HG02623 (cell line): ENCODE measurements at regions not wholly inside any gene's neighbourhood (a gene's known extent, or its start where the extent isn't known, plus 50 kb on each side); places are given as distances from the start of the nearest gene placed in this dataset.
"Not testable (repeated sequence)": the region's sequence is repeated elsewhere in the genome, so short reads cannot be mapped to it uniquely, and the experiment has no call there.

ENCODE experiments used
- ATAC-seq: cut with Tn5 transposase; IDR thresholded peaks from one replicate; pipeline ENCODE4 v1.9.1; 2021; ENCODE audit warnings: moderate library complexity; ENCODE audit not compliant: unreplicated experiment

- no peak for ATAC-seq
These were observed 931.1 kb downstream of the FAM181B start for GRCh38 chr11:81802591-81802990.

DNA sequence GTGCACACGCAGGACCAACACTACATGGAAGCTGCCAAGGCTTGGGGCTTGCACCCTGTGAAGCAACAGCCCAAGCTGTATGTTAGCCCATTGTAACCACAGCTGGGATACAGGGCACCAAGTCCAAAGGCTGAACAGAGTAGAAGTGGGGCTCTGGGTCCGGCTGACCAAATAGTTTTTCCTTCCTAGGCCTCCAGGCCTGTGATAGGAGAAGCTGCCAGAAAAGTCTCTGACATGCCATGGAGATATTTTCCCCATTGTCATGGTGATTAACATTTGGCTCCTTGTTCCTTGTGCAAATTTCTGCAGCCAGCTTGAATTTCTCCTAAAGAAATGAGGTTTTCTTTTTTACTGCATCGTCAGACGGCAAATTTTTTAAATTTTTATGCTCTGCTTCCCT, 941.2 kb downstream of the FAM181B start:
- ATAC-seq, result no peak

GRCh38 chr11:81787584-81788049, 946.0 kb downstream of the FAM181B start:
- ATAC-seq, result no peak

DNA sequence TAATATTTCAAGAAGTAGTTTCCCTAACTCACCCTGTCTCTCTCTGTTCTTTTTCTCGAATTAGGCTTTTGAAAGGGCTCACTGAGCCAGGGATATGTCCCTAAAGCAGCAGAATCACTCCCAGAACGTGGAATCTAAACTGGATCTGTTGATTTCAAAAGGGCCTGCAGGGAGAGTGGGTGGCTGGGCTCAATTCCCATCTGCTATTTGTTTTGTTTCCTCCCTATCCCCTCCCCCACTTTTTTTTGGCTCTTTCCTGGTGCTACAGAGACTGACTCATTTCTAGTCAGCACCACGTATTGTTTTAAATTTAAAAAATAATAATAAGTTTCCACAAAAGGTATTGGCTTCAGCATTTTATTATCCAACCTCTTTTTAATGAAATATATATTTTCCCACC, 961.5 kb downstream of the FAM181B start:
- no peak for ATAC-seq

DNA sequence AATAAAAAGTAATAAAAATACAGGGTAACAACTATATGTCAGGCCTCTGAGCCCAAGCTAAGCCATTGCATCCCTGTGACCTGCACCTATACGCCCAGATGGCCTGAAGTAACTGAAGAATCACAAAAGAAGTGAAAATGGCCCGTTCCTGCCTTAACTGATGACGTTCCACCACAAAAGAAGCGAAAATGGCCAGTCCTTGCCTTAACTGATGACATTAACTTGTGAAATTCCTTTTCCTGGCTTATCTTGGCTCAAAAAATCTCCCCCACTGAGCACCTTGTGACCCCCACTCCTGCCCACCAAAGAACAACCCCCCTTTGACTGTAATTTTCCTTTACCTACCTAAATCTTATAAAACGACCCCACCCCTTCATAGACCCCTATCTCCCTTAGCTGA, 963.8 kb downstream of the FAM181B start:
- not testable (repeated sequence) for ATAC-seq

- no peak for ATAC-seq
These were observed 976.6 kb downstream of the FAM181B start for GRCh38 chr11:81756864-81757595.

DNA sequence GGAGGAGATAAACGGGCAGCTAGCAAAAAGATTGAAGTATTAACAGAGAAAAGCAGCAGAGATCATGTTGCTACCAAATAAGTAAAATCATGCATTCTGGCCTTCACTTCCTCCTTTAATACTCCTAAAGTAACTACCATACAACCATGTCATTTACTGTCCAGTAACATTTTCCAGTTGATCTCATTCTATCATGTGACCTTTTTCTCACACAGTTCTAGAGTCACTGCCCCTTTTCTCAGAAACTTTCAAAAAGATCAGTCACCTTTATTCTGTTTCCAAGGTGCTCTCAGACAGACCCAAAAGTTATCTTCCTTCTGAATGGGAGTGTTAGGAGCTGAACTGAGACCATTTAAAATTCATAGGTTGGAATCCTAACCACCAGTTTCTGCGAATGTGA, 984.4 kb downstream of the FAM181B start:
- ATAC-seq, result no peak

DNA sequence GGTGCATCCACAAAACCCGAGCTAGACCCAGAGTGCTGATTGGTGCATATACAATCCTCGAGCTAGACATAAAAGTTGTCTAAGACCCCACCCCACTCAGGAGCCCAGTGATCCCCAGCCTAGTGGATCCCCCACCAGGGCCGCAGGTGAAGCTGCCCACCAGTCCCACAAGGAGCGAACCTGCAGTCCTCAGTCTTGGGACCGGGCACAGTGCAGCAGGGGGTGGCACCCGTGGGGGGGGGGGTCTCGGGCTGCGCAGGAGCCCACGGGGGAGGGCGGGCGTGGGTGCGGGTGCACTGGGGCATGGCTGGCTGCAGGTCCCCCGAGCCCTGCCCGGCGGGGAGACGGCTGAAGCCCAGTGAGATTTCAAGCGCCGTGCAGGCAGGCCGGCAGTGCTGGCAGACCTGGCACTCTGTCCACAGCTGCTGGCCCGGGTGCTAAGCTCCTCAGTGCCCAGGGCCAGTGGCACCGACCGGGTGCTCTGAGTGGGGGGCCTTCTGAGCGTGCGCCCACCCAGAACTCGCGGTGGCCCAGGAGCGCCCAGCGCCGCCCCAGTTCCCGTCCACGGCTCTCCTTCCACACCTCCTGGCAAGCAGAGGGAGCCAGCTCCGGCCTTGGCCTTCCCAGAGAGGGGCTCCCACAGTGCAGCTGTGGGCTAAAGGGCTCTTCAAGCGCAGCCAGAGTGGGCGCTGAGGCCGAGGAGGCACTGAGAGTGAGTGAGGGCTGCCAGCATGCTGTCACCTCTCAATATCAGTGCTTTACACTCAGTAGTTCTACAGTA, 989.1 kb downstream of the FAM181B start:
- ATAC-seq, result no peak

DNA sequence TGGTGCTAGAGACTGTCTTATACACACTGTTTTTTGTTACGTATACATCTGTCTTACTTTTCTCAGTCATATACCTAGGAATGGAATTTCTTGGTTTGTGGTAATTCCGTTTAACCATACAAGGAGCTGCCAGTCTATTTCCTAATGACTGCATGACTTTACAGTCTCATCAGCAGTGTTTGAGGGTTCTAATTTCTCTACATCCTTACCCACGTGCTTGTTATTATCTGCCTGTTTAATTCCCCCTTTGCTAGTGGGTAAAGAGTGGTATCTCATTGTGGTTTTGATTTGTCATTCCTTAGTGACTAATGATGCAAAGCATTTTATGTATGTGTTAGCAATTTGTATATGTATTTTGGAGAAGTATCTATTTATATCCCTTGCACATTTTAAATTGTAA, 1008.0 kb downstream of the FAM181B start:
- no peak for ATAC-seq

GRCh38 chr11:81717695-81718094, 1016.0 kb downstream of the FAM181B start:
- ATAC-seq, result no peak

DNA sequence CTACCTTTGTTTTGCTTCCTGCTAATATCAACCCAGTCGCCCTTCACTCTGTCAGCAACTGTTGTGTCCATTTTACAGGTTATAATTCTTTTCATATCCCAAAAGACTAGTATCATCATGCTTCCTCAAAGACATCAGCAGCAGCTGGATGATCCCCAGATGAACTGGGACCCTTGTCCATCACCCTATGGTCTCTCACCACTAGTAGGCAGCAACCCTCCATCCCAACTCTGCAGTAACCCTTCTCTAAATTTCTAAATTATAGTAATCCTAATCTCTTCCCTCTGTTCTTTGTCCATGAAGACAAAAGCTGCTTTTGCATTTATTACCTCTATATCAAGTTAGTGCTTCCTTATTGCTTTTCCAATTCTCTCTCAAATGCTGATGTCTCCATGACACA, 1025.8 kb downstream of the FAM181B start:
- no peak for ATAC-seq

GRCh38 chr11:81705283-81705682, 1028.4 kb downstream of the FAM181B start:
- no peak for ATAC-seq

DNA sequence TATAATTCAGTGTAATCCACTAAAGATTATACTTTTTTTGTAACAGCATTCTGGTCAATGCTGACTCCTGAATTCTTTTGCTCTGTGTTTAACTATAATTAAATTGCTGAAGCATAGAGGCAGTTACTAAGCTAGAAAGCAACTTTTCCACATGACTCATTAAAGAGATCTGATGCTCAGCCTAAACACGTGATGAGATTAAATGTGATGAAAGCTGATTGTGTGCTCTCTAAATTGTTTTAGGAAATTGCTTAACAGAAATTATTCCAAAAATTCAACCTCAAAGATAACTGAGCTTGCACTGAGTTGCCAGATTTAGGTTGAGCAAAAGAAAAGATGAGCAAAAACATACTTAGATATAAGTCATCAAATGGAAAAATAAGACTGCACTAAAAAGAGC, 1033.6 kb downstream of the FAM181B start:
- no peak for ATAC-seq

- ATAC-seq, result no peak
These were observed 1046.6 kb downstream of the FAM181B start for GRCh38 chr11:81687057-81687456.

DNA sequence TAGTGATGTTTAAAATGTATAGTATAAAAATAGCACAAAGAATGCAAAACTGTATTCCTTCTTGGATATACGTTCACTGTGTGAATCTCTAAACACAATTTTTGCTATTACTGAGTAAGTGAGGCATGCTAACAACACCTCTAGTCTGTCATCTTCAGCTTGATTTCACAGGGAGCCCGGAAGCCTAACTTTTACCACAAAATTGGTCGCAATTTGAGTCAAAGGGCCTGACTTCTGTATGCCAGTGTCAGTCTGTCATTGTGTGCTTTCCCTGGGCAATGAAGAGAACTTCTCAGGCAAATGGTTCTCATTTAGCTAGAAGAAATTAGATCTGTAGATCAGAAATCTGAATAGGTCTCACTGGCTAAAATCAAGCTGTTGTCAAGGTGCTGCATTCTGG, 1059.5 kb downstream of the FAM181B start:
- peak; percentile 60 for ATAC-seq

DNA sequence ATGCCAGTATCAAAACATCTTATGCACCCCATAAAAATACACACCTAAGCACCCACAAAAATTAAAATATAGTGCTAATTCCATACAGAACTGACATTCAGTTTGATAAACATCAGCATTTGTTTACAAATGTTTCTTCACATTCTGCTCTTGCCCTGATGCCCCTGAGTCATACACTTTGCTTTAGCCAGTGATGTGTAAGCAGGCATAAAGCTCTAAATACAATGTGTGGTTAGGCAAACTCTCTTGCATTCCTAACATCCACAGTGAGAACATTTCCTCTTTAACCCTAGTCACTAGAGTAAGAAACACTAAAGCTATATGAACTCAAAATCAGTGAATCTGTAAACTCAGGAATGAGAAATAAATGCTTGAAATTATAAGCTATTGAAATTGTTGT, 1060.7 kb downstream of the FAM181B start:
- ATAC-seq, result no peak

DNA sequence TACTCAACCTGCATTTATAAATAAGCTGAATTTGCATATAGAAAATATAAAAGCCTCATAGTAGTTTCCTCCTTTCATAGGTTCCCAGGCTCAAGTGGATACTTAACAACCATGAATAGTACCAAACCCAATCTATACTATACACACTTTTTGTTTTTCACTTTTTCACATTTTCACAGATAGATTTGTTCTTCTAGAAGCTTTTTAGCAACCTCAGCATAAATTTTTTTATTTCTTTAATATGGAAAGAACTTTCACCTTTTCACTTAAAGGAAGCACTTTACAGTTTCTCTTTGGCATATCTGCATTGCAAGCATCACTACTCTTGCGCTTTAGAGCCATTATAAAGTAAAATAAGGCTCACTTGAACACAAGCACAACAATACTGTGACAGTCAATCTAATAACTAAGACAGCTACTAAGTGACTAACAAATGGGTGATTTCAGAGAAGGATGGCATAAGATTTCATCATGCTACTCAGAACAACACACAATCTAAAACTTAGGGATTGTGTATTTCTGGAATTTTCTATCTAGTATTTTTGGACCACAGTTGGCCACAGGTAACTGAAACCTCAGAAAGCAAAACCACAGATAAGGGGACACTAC, 1063.6 kb downstream of the FAM181B start:
- no peak for ATAC-seq

DNA sequence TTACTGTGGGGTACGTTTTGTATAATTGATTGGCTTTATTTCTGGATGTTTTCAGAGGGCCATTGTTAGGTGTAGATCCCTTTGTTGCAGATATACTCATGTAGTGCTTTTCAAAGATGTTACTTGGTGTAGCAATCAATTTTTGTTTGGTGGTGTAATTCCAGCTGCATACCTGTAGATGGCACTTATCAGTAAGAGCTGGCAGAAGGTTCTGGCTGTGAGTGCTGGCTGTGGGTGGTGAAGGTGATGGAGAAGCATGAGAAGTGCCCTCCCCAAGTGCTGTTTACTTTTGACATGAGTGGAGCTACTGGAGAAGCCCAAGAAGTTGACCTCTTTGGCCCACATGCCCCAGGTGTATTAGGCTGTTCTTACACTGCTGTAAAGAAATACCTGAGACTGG, 1074.9 kb downstream of the FAM181B start:
- ATAC-seq, result peak; percentile 64

DNA sequence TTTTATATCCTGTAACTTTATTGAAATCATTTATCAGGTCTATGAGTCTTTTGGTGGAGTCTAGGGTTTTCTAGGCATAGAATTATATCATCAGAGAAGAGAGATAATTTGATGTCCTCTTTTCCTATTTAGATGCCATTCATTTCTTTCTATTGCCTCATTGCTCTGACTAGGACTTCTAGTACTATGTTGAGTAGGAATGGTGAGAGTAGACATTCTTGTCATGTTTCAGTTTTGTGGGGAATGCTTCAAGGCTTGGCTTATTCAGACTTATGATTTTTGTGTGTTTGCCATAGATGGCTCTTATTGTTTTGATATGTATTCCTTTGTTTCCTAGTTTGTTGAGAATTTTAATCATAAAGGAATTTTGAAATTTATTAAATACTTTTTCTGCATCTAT, 1078.3 kb downstream of the FAM181B start:
- no peak for ATAC-seq

GRCh38 chr11:81647374-81647773, 1086.3 kb downstream of the FAM181B start:
- ATAC-seq, result no peak

- ATAC-seq, result peak; percentile 94
These were observed 1089.3 kb downstream of the FAM181B start for GRCh38 chr11:81644239-81644840.

DNA sequence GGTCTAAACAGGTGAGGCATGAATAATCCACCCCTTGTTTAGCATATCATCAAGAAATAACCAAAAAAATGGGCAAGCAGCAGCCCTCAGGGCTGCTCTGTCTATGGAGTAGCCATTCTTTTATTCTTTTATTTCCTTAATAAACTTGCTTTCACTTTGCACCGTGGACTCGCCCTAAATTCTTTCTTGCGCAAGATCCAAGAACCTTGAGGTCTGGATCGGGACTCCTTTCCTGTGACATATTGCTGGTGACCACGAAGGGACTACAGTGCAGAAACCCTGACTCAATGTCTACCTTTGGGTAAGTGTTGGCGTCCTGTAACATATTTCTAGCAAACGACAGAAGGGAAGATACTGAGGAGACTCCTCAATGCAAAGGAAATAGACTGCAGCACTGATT, 1099.2 kb downstream of the FAM181B start:
- ATAC-seq, result no peak
